Stomach (tissue), 8 donors: ENCODE measurements at regions not wholly inside any gene's neighbourhood (a gene's known extent, or its start where the extent isn't known, plus 50 kb on each side); places are given as distances from the start of the nearest gene placed in this dataset.

Experiments
- DNase-seq, 2 donors: peaks; one replicate each; pipeline versions ENCODE4 v3.0.0 to v3.0.0-alpha.2; 2013 to 2019
- H3K27ac ChIP-seq, 5 donors: fragments of 200-600 bp in 4 of 5; sonication (generic) in 4 of 5; one replicate each; pipeline ENCODE4 v1.5.1; 2013 to 2019; ENCODE audit warnings: mild to moderate bottlenecking in 1 of 5, moderate library complexity in 1 of 5
- H3K27me3 ChIP-seq, 3 donors: fragments of 200-600 bp; sonication (generic); one replicate each; pipeline ENCODE4 v1.5.1; 2017 to 2019; ENCODE audit warnings: mixed run types in 1 of 3
- H3K36me3 ChIP-seq, 4 donors: fragments of 200-600 bp; sonication (generic); 1 replicate in 3 of 4; 2 replicates in 1 of 4; pipeline ENCODE4 v1.5.1; 2016 to 2019
- H3K4me1 ChIP-seq, 4 donors: fragments of 200-600 bp; sonication (generic); one replicate each; pipeline ENCODE4 v1.5.1; 2016 to 2019
- H3K4me3 ChIP-seq, 4 donors: fragments of 200-600 bp; sonication (generic) in 3 of 4; one replicate each; pipeline ENCODE4 v1.5.1; 2016 to 2019; ENCODE audit warnings: mild to moderate bottlenecking in 1 of 4
- H3K9me3 ChIP-seq, 4 donors: fragments of 200-600 bp; sonication (generic); one replicate each; pipeline ENCODE4 v1.5.1; 2016 to 2019
- EP300 ChIP-seq: sonication (generic); formaldehyde crosslinking; IDR thresholded peaks from one replicate; pipeline ENCODE4 v1.6.1; 2017; ENCODE audit warnings: antibody characterized with exemption
- POLR2A ChIP-seq, 4 donors: fragments of 450-650 bp; IDR thresholded peaks; one replicate each; pipeline ENCODE4 v1.6.1; 2016; ENCODE audit warnings: antibody characterized with exemption in 4 of 4, control low read depth in 2 of 4, mild to moderate bottlenecking in 1 of 4, moderate library complexity in 1 of 4
- POLR2AphosphoS5 ChIP-seq, 3 donors: sonication (generic); formaldehyde crosslinking; IDR thresholded peaks; one replicate each; pipeline ENCODE4 v1.6.1; 2016; ENCODE audit warnings: antibody characterized with exemption in 3 of 3
- WGBS, 5 donors: extraction: QIAGEN DNeasy Blood & Tissue Kit in 3 of 5; methylation state at CpG; one replicate each; pipeline versions ENCODE4 v1.1.5 to v1.1.7; 2013 to 2018; 5-methylcytosine and 5-hydroxymethylcytosine counted together
- intact Hi-C: fragments of 100-400 bp; cut with DNase I; formaldehyde crosslinking; loops from one replicate; pipeline ENCODE4 v1.15.1; 2023; ENCODE audit warnings: low total_unique reads
- TF ChIP-seq, protein P1 (sequence below), 7 experiments: fragments of 450-650 bp in 4 of 7; fragments of 200-600 bp in 3 of 7; sonication (generic) in 3 of 7; IDR thresholded peaks; one replicate each; pipeline ENCODE4 v1.5.1; 2016 to 2019; ENCODE audit warnings: antibody characterized with exemption in 7 of 7, control low read depth in 2 of 7, mild to moderate bottlenecking in 1 of 7
- donor health status: healthy with polysubstance abuse.
- donor health status: Bipolar disorder and iron deficiency.
- donor health status: healthy.

GRCh38 chr9:38334234-38334633 is 58.3 kb upstream of the ALDH1B1 start:
- Histone ChIP-seq H3K9me3 (no peaks in the 10 kb centered on the region), H3K4me1 (no peaks in the 10 kb centered on the region), H3K27ac (no peak overlapping the region), H3K4me3 (no peak overlapping the region), H3K36me3 (no peaks in the 10 kb centered on the region), H3K27me3 (no peaks in the 10 kb centered on the region)
- WGBS, 5 donors: 59 to 72% (median 61%) methylated on average over 3 of the region's 3 CpGs
- intact Hi-C loops: no loop called here
- peak in 1 of 2 donors; percentile 13 for DNase-seq
- TF ChIP-seq, protein P1, sequence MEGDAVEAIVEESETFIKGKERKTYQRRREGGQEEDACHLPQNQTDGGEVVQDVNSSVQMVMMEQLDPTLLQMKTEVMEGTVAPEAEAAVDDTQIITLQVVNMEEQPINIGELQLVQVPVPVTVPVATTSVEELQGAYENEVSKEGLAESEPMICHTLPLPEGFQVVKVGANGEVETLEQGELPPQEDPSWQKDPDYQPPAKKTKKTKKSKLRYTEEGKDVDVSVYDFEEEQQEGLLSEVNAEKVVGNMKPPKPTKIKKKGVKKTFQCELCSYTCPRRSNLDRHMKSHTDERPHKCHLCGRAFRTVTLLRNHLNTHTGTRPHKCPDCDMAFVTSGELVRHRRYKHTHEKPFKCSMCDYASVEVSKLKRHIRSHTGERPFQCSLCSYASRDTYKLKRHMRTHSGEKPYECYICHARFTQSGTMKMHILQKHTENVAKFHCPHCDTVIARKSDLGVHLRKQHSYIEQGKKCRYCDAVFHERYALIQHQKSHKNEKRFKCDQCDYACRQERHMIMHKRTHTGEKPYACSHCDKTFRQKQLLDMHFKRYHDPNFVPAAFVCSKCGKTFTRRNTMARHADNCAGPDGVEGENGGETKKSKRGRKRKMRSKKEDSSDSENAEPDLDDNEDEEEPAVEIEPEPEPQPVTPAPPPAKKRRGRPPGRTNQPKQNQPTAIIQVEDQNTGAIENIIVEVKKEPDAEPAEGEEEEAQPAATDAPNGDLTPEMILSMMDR (IDR thresholded peaks at IDR 0.05): peak in 1 of 7 experiments; percentile 18
- no peak for TF ChIP-seq EP300

DNA sequence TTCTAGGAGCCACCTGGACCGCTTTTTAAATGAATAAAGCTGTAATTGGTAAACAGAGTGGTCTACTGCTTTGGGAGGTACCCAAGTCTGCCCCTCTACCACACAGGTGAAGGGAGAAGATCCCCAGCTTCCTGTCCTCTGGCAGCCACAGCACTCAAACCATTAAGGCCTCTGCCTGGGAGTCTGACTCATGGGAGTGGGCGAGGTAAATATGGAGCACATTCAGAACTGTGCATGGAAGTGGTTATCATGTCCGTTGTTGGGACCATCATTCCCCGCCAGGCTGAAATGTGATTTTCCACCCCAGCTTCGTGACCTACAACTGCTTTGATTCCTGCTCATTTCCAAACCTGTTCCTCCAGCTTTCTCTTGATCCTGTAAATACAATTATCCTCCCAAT is 59.5 kb upstream of the ALDH1B1 start:
- TF ChIP-seq POLR2AphosphoS5 (IDR thresholded peaks at IDR 0.05) (no peak), POLR2A (IDR thresholded peaks at IDR 0.05) (no peak), EP300 (no peak)
- TF ChIP-seq, protein P1 (IDR thresholded peaks at IDR 0.05): no peak
- no peaks in the 10 kb centered on the region for H3K36me3 ChIP-seq
- H3K27me3 ChIP-seq: no peaks in the 10 kb centered on the region
- no peaks in the 10 kb centered on the region for H3K4me1 ChIP-seq
- H3K4me3 ChIP-seq: no peak overlapping the region
- no peak for DNase-seq
- no peaks in the 10 kb centered on the region for H3K9me3 ChIP-seq
- no peak overlapping the region for H3K27ac ChIP-seq
- intact Hi-C loops: no loop called here
- WGBS, 5 donors: 47 to 74% (median 52%) methylated on average over 5 of the region's 5 CpGs

DNA sequence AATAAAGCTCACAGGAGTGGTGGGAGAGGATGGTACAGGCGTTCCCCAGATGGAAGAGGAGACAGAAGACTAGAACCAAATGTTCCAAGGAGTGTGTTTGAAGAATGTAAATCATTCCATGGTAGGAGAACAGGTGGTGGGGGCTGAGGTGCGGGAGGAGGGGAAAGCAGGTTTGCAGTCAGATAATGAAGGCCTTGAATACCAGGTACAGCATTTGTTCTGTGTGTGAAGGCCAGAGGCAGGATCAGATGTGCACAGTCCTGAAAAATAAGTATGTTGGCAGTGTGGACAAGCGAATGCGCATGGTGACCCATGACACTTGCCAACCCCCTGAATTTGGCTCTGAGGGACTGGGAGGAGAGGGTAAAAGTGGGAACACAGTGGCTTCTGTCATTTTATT is 59.9 kb upstream of the ALDH1B1 start:
- Histone ChIP-seq H3K9me3 (no peaks in the 10 kb centered on the region), H3K36me3 (no peaks in the 10 kb centered on the region), H3K27me3 (no peaks in the 10 kb centered on the region), H3K4me3 (no peak overlapping the region), H3K4me1 (no peaks in the 10 kb centered on the region), H3K27ac (no peak overlapping the region)
- WGBS, 5 donors: 88 to 92% (median 91%) methylated on average over 4 of the region's 4 CpGs
- TF ChIP-seq POLR2AphosphoS5 (IDR thresholded peaks at IDR 0.05) (no peak), POLR2A (IDR thresholded peaks at IDR 0.05) (no peak), EP300 (no peak)
- intact Hi-C loops: no loop called here
- DNase-seq: peak in 1 of 2 donors; percentile 9

GRCh38 chr9:38331141-38331540 is 61.4 kb upstream of the ALDH1B1 start:
- Histone ChIP-seq H3K27me3 (no peaks in the 10 kb centered on the region), H3K4me1 (no peaks in the 10 kb centered on the region), H3K4me3 (no peak overlapping the region), H3K27ac (no peak overlapping the region), H3K36me3 (no peaks in the 10 kb centered on the region), H3K9me3 (no peaks in the 10 kb centered on the region)
- no peak for TF ChIP-seq EP300
- TF ChIP-seq POLR2AphosphoS5 (IDR thresholded peaks at IDR 0.05): no peak
- TF ChIP-seq, protein P1 (IDR thresholded peaks at IDR 0.05): no peak
- TF ChIP-seq POLR2A (IDR thresholded peaks at IDR 0.05): no peak
- intact Hi-C loops: no loop called here
- no peak for DNase-seq
- 91 to 95% (median 91%) methylated on average over 8 of the region's 8 CpGs for WGBS, 5 donors

DNA sequence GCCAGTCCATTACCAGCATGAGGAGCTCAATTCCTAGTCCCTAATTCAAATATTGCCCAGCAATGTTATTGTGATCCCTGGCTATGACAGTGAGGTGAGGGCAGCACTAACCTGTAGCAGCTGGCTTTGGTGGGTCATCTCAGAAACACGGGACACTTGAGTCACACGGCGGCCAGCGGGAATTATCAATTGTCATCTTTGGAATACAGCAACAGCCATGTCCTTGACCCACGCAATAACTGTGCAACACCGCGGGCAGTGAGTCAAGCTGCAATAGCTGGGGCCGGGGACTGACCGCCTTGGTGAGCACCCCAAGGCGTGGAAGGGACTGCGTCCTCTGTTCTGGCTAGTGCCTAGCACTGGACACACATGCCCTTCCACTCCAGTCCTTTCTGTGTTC is 62.5 kb upstream of the ALDH1B1 start:
- TF ChIP-seq POLR2AphosphoS5 (IDR thresholded peaks at IDR 0.05) (no peak), POLR2A (IDR thresholded peaks at IDR 0.05) (no peak)
- TF ChIP-seq, protein P1 (IDR thresholded peaks at IDR 0.05): no peak
- Histone ChIP-seq H3K4me3 (no peak overlapping the region), H3K27me3 (no peaks in the 10 kb centered on the region), H3K4me1 (no peaks in the 10 kb centered on the region), H3K9me3 (no peaks in the 10 kb centered on the region), H3K27ac (no peak overlapping the region), H3K36me3 (no peaks in the 10 kb centered on the region)
- DNase-seq: no peak
- intact Hi-C loops: no loop called here
- 84 to 94% (median 88%) methylated on average over 11 of the region's 11 CpGs for WGBS, 5 donors
